ENCODE measurements at regions not wholly inside any gene's neighbourhood (a gene's known extent, or its start where the extent isn't known, plus 50 kb on each side); places are given as distances from the start of the nearest gene placed in this dataset.

DNA sequence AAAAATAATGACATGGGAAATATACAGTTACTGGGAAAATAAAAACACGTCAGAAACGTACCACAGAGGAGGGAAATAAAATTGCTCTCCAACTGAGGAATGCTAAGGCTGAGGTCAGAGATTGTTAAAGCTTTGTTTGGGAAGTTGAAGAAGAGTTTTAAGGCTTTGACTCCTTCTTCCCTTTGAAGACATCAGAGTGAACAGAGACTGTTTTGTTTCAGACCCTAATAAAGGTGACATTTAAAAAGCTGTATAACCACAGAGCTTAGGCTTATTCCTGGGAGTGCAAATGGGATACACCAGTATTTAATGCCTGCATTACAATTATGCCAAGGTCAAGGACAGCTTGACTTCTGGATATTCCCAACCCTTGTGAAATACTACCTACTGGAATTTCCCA is 102.8 kb downstream of the TRIML1 start:
- Histone ChIP-seq H3K9ac (ENCODE audit: low read length) (no peak overlapping the region), H3K4me1 (ENCODE audit: control insufficient read depth in 1 of 2, insufficient read depth in 2 of 2, low read length in 2 of 2) (no peaks in the 10 kb centered on the region), H4K20me1 (ENCODE audit: insufficient read depth) (no peaks in the 10 kb centered on the region), H3K27me3 (ENCODE audit: insufficient read depth, low read length) (no peaks in the 10 kb centered on the region), H3K79me2 (ENCODE audit: insufficient read depth, low read length) (no peaks in the 10 kb centered on the region), H3K9me3 (ENCODE audit: control insufficient read depth in 1 of 2, insufficient read depth in 1 of 2, low read depth in 1 of 2, low read length in 2 of 2) (no peaks in the 10 kb centered on the region), H3K4me2 (ENCODE audit: low read length) (no peak overlapping the region), H3K36me3 (ENCODE audit: control insufficient read depth in 1 of 2, insufficient read depth in 2 of 2, low read length in 2 of 2) (no peaks in the 10 kb centered on the region), H3K27ac (ENCODE audit: low read depth, low read length) (no peak overlapping the region), H3K4me3 (replicated peaks in 1 of 2; ENCODE audit: low read depth in 1 of 2, low read length in 2 of 2) (no peak overlapping the region), H2AFZ (ENCODE audit: low read depth, low read length, poor library complexity, severe bottlenecking) (no peak overlapping the region), H3K9me2 (ENCODE audit: insufficient read depth) (no peaks in the 10 kb centered on the region)
- no peak for DNase-seq (ENCODE audit: low read depth, low spot score)
- TF ChIP-seq POLR2A (IDR thresholded peaks at IDR 0.05; ENCODE audit: borderline replicate concordance, extremely low read depth, insufficient read depth, insufficient read length) (no peak), ATF3 (IDR thresholded peaks at IDR 0.05) (no peak), RAD21 (IDR thresholded peaks at IDR 0.05; ENCODE audit: low read depth) (no peak), CBX3 (IDR thresholded peaks at IDR 0.05; ENCODE audit: low read depth) (no peak), SIN3A (IDR thresholded peaks at IDR 0.05; ENCODE audit: low read depth) (no peak), ZFX (IDR thresholded peaks at IDR 0.05) (no peak), ELF1 (IDR thresholded peaks at IDR 0.05; ENCODE audit: borderline replicate concordance, low read depth) (no peak), EZH2 (IDR thresholded peaks at IDR 0.05) (no peak), EGR1 (IDR thresholded peaks at IDR 0.05; ENCODE audit: low read depth) (no peak), POLR2AphosphoS5 (IDR thresholded peaks at IDR 0.05; ENCODE audit: low read depth, low read length) (no peak), EZH2phosphoT487 (IDR thresholded peaks at IDR 0.05; ENCODE audit: borderline replicate concordance) (no peak), YY1 (IDR thresholded peaks at IDR 0.05; ENCODE audit: extremely low read depth, insufficient replicate concordance, low read depth, low read length) (no peak), SRF (IDR thresholded peaks at IDR 0.05; ENCODE audit: low read depth) (no peak), SP1 (IDR thresholded peaks at IDR 0.05; ENCODE audit: low read depth) (no peak), FOSL1 (IDR thresholded peaks at IDR 0.05; ENCODE audit: low read depth) (no peak), REST (IDR thresholded peaks at IDR 0.05; ENCODE audit: low read depth) (no peak), MAX (IDR thresholded peaks at IDR 0.05) (no peak)
- TF ChIP-seq, protein P1, sequence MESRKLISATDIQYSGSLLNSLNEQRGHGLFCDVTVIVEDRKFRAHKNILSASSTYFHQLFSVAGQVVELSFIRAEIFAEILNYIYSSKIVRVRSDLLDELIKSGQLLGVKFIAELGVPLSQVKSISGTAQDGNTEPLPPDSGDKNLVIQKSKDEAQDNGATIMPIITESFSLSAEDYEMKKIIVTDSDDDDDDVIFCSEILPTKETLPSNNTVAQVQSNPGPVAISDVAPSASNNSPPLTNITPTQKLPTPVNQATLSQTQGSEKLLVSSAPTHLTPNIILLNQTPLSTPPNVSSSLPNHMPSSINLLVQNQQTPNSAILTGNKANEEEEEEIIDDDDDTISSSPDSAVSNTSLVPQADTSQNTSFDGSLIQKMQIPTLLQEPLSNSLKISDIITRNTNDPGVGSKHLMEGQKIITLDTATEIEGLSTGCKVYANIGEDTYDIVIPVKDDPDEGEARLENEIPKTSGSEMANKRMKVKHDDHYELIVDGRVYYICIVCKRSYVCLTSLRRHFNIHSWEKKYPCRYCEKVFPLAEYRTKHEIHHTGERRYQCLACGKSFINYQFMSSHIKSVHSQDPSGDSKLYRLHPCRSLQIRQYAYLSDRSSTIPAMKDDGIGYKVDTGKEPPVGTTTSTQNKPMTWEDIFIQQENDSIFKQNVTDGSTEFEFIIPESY (IDR thresholded peaks at IDR 0.05; ENCODE audit: extremely low read depth, insufficient replicate concordance, low read length) = no peak
- TF ChIP-seq, protein P2, sequence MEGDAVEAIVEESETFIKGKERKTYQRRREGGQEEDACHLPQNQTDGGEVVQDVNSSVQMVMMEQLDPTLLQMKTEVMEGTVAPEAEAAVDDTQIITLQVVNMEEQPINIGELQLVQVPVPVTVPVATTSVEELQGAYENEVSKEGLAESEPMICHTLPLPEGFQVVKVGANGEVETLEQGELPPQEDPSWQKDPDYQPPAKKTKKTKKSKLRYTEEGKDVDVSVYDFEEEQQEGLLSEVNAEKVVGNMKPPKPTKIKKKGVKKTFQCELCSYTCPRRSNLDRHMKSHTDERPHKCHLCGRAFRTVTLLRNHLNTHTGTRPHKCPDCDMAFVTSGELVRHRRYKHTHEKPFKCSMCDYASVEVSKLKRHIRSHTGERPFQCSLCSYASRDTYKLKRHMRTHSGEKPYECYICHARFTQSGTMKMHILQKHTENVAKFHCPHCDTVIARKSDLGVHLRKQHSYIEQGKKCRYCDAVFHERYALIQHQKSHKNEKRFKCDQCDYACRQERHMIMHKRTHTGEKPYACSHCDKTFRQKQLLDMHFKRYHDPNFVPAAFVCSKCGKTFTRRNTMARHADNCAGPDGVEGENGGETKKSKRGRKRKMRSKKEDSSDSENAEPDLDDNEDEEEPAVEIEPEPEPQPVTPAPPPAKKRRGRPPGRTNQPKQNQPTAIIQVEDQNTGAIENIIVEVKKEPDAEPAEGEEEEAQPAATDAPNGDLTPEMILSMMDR (IDR thresholded peaks at IDR 0.05 in 2 of 3, conservative IDR thresholded peaks at IDR 0.05 in 1 of 3; ENCODE audit: borderline replicate concordance in 1 of 3, insufficient read depth in 1 of 3, low read depth in 2 of 3, low read length in 2 of 3) = no peak
- ChIA-PET CTCF (no interaction called here), RAD21 (ENCODE audit: low non-redundant PET in 1 of 2, low total read pairs in 2 of 2, uncharacterized antibody in 2 of 2, unreplicated experiment in 2 of 2) (no interaction called here), POLR2A (no interaction called here)
- intact Hi-C loops (cut with micrococcal nuclease) = no loop called here
- ATAC-seq = no peak
- no TSS peak for BruUV-seq (replicated peaks)
